Psoas muscle (tissue), 7 donors: ENCODE measurements at regions not wholly inside any gene's neighbourhood (a gene's known extent, or its start where the extent isn't known, plus 50 kb on each side); places are given as distances from the start of the nearest gene placed in this dataset.

Source experiments
- ATAC-seq, 4 donors: fragments of 200-7000 bp; cut with Tn5 transposase; one replicate each; pipeline ENCODE4 v1.9.1; 2020; ENCODE audit warnings: moderate library complexity in 3 of 4, mild to moderate bottlenecking in 2 of 4
- DNase-seq, 2 donors: peaks; one replicate each; pipeline ENCODE4 v3.0.0-alpha.2; 2020
- H3K27ac ChIP-seq: fragments of 200-600 bp; one replicate; pipeline ENCODE4 v1.8.0; 2022
- H3K27me3 ChIP-seq, 3 donors: fragments of 200-600 bp in 1 of 3; one replicate each; pipeline versions ENCODE4 v1.6.1 to v1.8.0; 2013 to 2022; ENCODE audit warnings: low read length in 2 of 3, mild to moderate bottlenecking in 2 of 3, moderate library complexity in 1 of 3; ENCODE audit not compliant: insufficient read depth in 3 of 3
- H3K36me3 ChIP-seq, 2 donors: fragments of 200-600 bp in 1 of 2; one replicate each; pipeline versions ENCODE4 v1.6.1 to v1.8.0; 2013 to 2022; ENCODE audit warnings: low read depth in 1 of 2, mild to moderate bottlenecking in 1 of 2, moderate library complexity in 1 of 2; ENCODE audit not compliant: insufficient read depth in 1 of 2
- H3K4me1 ChIP-seq: fragments of 200-600 bp; one replicate; pipeline ENCODE4 v1.8.0; 2022
- H3K4me3 ChIP-seq: fragments of 200-600 bp; one replicate; pipeline ENCODE4 v1.8.0; 2022; ENCODE audit warnings: mild to moderate bottlenecking
- H3K9me3 ChIP-seq: fragments of 200-600 bp; one replicate; pipeline ENCODE4 v1.8.0; 2022
- CTCF ChIP-seq: fragments of 200-600 bp; IDR thresholded peaks from one replicate; pipeline ENCODE4 v1.8.0; 2022; ENCODE audit warnings: antibody characterized with exemption
- WGBS, 3 donors: extraction: QIAGEN DNeasy Blood & Tissue Kit; methylation state at CpG; one replicate each; pipeline versions ENCODE4 v1.1.6 to v1.1.7; 2013; 5-methylcytosine and 5-hydroxymethylcytosine counted together
- intact Hi-C, 2 donors: fragments of 100-400 bp; cut with DNase I; formaldehyde crosslinking; loops; one replicate each; pipeline versions ENCODE4 v1.11.0 to v1.14.2; 2022
- donor health status: healthy with polysubstance abuse.
- donor health status: DM: no; HTN: no; CAD: no; lungs with moderate emphysema.
- donor health status: Bipolar disorder and iron deficiency.
- donor health status: healthy.
- donor health status: DM: yes; HTN: yes; CAD: no.
- donor health status: DM: no; HTN: no; CAD: no.
- donor health status: DM: yes; HTN: yes; CAD: no.

- Histone ChIP-seq H3K4me3 (no peak overlapping the region), H3K36me3 (no peaks in the 10 kb centered on the region), H3K27me3 (no peaks in the 10 kb centered on the region), H3K27ac (no peak overlapping the region), H3K4me1 (no peaks in the 10 kb centered on the region), H3K9me3 (no peaks in the 10 kb centered on the region)
- intact Hi-C loops, result no loop called here
- no peak for TF ChIP-seq CTCF
- ATAC-seq (no peak), DNase-seq (no peak)
- 28 to 58% (median 34%) methylated on average over 2 of the region's 2 CpGs for WGBS, 3 donors
Measured at GRCh38 chr11:92828556-92828955, 140.9 kb upstream of the MTNR1B start.

- no peak for ATAC-seq
- intact Hi-C loops, result no loop called here
Measured at GRCh38 chr11:92829121-92829520, 140.3 kb upstream of the MTNR1B start.

GRCh38 chr11:92829671-92830070 is 139.8 kb upstream of the MTNR1B start:
- no peak for DNase-seq
- Histone ChIP-seq H3K36me3 (no peaks in the 10 kb centered on the region), H3K27me3 (peaks cover 0 to 3% (median 0%) of the 10 kb centered on the region in 3 donors), H3K9me3 (no peaks in the 10 kb centered on the region), H3K27ac (no peak overlapping the region), H3K4me1 (no peaks in the 10 kb centered on the region), H3K4me3 (no peak overlapping the region)
- intact Hi-C loops, result no loop called here
- TF ChIP-seq CTCF, result no peak
- no peak for ATAC-seq

More at GRCh38 chr11:92829121-92829520, 140.3 kb upstream of the MTNR1B start:
- no peak for DNase-seq
- H3K9me3 ChIP-seq, result no peaks in the 10 kb centered on the region
- no peak for TF ChIP-seq CTCF
- H3K36me3 ChIP-seq, result no peaks in the 10 kb centered on the region
- peaks cover 0 to 3% (median 0%) of the 10 kb centered on the region in 3 donors for H3K27me3 ChIP-seq
- 82 to 88% (median 87%) methylated on average over 3 of the region's 3 CpGs for WGBS, 3 donors
- no peaks in the 10 kb centered on the region for H3K4me1 ChIP-seq
- H3K4me3 ChIP-seq, result no peak overlapping the region
- H3K27ac ChIP-seq, result no peak overlapping the region

- intact Hi-C loops, result no loop called here
- H3K4me3 ChIP-seq, result no peak overlapping the region
- DNase-seq (no peak), ATAC-seq (no peak)
- H3K27me3 ChIP-seq, result peaks cover 0 to 3% (median 0%) of the 10 kb centered on the region in 3 donors
- TF ChIP-seq CTCF, result no peak
- WGBS, 3 donors, result 46 to 52% (median 47%) methylated on average over 5 of the region's 5 CpGs
- H3K36me3 ChIP-seq, result no peaks in the 10 kb centered on the region
- no peaks in the 10 kb centered on the region for H3K9me3 ChIP-seq
- no peak overlapping the region for H3K27ac ChIP-seq
- no peaks in the 10 kb centered on the region for H3K4me1 ChIP-seq
Measured at GRCh38 chr11:92830377-92831155, 138.9 kb upstream of the MTNR1B start.
